Gastroesophageal sphincter (tissue), 4 donors: ENCODE measurements at regions not wholly inside any gene's neighbourhood (a gene's known extent, or its start where the extent isn't known, plus 50 kb on each side); places are given as distances from the start of the nearest gene placed in this dataset.

Experiments used
- ATAC-seq: fragments of 150-250 bp; one replicate; pipeline ENCODE4 v1.9.1; 2016; ENCODE audit warnings: mild to moderate bottlenecking, moderate library complexity
- H3K27ac ChIP-seq, 4 donors: fragments of 200-600 bp; sonication (generic) in 3 of 4; 1 replicate in 3 of 4; 2 replicates in 1 of 4; pipeline ENCODE4 v1.5.1; 2016 to 2019
- H3K27me3 ChIP-seq: fragments of 200-600 bp; sonication (generic); one replicate; pipeline ENCODE4 v1.5.1; 2019
- H3K36me3 ChIP-seq, 2 donors: fragments of 200-600 bp; sonication (generic); one replicate each; pipeline ENCODE4 v1.5.1; 2019; ENCODE audit warnings: control low read depth in 1 of 2
- H3K4me1 ChIP-seq, 3 donors: fragments of 200-600 bp; sonication (generic); 1 replicate in 2 of 3; 2 replicates in 1 of 3; pipeline ENCODE4 v1.5.1; 2016 to 2019; ENCODE audit warnings: control low read depth in 2 of 3
- H3K4me3 ChIP-seq, 2 donors: fragments of 200-600 bp; sonication (generic); one replicate each; pipeline ENCODE4 v1.5.1; 2019; ENCODE audit warnings: mild to moderate bottlenecking in 1 of 2, moderate library complexity in 1 of 2
- H3K9me3 ChIP-seq, 3 donors: fragments of 200-600 bp; sonication (generic); one replicate each; pipeline ENCODE4 v1.5.1; 2017 to 2019; ENCODE audit warnings: control low read depth in 2 of 3
- CTCF ChIP-seq, 4 experiments: fragments of 200-600 bp in 2 of 4; fragments of 450-650 bp in 2 of 4; sonication (generic) in 1 of 4; IDR thresholded peaks; one replicate each; pipeline ENCODE4 v1.5.1; 2017 to 2019; ENCODE audit warnings: antibody characterized with exemption in 4 of 4, mild to moderate bottlenecking in 2 of 4, moderate library complexity in 2 of 4
- EP300 ChIP-seq: sonication (generic); formaldehyde crosslinking; IDR thresholded peaks from one replicate; pipeline ENCODE4 v1.6.1; 2017; ENCODE audit warnings: antibody characterized with exemption, mild to moderate bottlenecking
- POLR2A ChIP-seq, 2 donors: fragments of 450-650 bp; IDR thresholded peaks; one replicate each; pipeline ENCODE4 v1.6.1; 2017; ENCODE audit warnings: antibody characterized with exemption in 2 of 2, mild to moderate bottlenecking in 2 of 2, moderate library complexity in 1 of 2
- POLR2AphosphoS5 ChIP-seq: sonication (generic); formaldehyde crosslinking; IDR thresholded peaks from one replicate; pipeline ENCODE4 v1.6.1; 2017; ENCODE audit warnings: antibody characterized with exemption
- WGBS, 2 donors: methylation state at CpG; one replicate each; pipeline ENCODE4 v1.1.5; 2018; ENCODE audit warnings: low coverage in 1 of 2; 5-methylcytosine and 5-hydroxymethylcytosine counted together

- ATAC-seq, result no peak
- no peaks in the 10 kb centered on the region for H3K4me1 ChIP-seq
- H3K27me3 ChIP-seq, result no peaks in the 10 kb centered on the region
- H3K4me3 ChIP-seq, result no peak overlapping the region
- H3K36me3 ChIP-seq, result no peaks in the 10 kb centered on the region
- no peak for TF ChIP-seq POLR2A (IDR thresholded peaks at IDR 0.05)
- TF ChIP-seq CTCF (IDR thresholded peaks at IDR 0.05), result no peak
- TF ChIP-seq POLR2AphosphoS5, result no peak
- no peak for TF ChIP-seq EP300
- H3K27ac ChIP-seq, result no peak overlapping the region
- 74 to 75% methylated on average over 3 to 4 of the region's 4 CpGs for WGBS, 2 donors
- H3K9me3 ChIP-seq, result no peaks in the 10 kb centered on the region
These were observed 484.0 kb downstream of the ETS1 start for GRCh38 chr11:128103278-128103873.

- no peak overlapping the region for H3K27ac ChIP-seq
- H3K4me1 ChIP-seq, result no peaks in the 10 kb centered on the region
- 29 to 58% methylated on average over 1 of the region's 1 CpG for WGBS, 2 donors
- H3K4me3 ChIP-seq, result no peak overlapping the region
- no peaks in the 10 kb centered on the region for H3K27me3 ChIP-seq
- TF ChIP-seq POLR2A (IDR thresholded peaks at IDR 0.05) (no peak), EP300 (no peak), POLR2AphosphoS5 (no peak), CTCF (IDR thresholded peaks at IDR 0.05) (no peak)
- H3K9me3 ChIP-seq, result no peaks in the 10 kb centered on the region
- no peak for ATAC-seq
- no peaks in the 10 kb centered on the region for H3K36me3 ChIP-seq
These were observed 488.6 kb downstream of the ETS1 start for GRCh38 chr11:128098781-128099180.

- no peaks in the 10 kb centered on the region for H3K4me1 ChIP-seq
- ATAC-seq, result peak; percentile 57
- H3K27me3 ChIP-seq, result no peaks in the 10 kb centered on the region
- H3K36me3 ChIP-seq, result no peaks in the 10 kb centered on the region
- 31 to 38% methylated on average over 1 to 2 of the region's 2 CpGs for WGBS, 2 donors
- H3K9me3 ChIP-seq, result no peaks in the 10 kb centered on the region
- no peak overlapping the region for H3K4me3 ChIP-seq
- H3K27ac ChIP-seq, result peak overlapping the region in 1 of 4 donors; percentile 21
- no peak for TF ChIP-seq EP300
- no peak for TF ChIP-seq CTCF (IDR thresholded peaks at IDR 0.05)
- no peak for TF ChIP-seq POLR2A (IDR thresholded peaks at IDR 0.05)
- no peak for TF ChIP-seq POLR2AphosphoS5
These were observed 491.8 kb downstream of the ETS1 start for GRCh38 chr11:128095466-128095981.

- Histone ChIP-seq H3K27ac (no peak overlapping the region), H3K27me3 (no peaks in the 10 kb centered on the region), H3K4me1 (no peaks in the 10 kb centered on the region), H3K36me3 (no peaks in the 10 kb centered on the region), H3K4me3 (no peak overlapping the region), H3K9me3 (peaks cover 0 to 13% (median 0%) of the 10 kb centered on the region in 3 donors)
- no peak for TF ChIP-seq POLR2AphosphoS5
- 84 to 100% methylated on average over 1 to 2 of the region's 2 CpGs for WGBS, 2 donors
- no peak for ATAC-seq
These were observed 493.7 kb downstream of the ETS1 start for GRCh38 chr11:128093689-128094088.

- no peak for ATAC-seq
- Histone ChIP-seq H3K4me1 (no peaks in the 10 kb centered on the region), H3K4me3 (no peak overlapping the region), H3K9me3 (peaks cover 0 to 22% (median 0%) of the 10 kb centered on the region in 3 donors), H3K36me3 (no peaks in the 10 kb centered on the region), H3K27me3 (no peaks in the 10 kb centered on the region), H3K27ac (no peak overlapping the region)
- no peak for TF ChIP-seq POLR2AphosphoS5
- no peak for TF ChIP-seq EP300
- no peak for TF ChIP-seq CTCF (IDR thresholded peaks at IDR 0.05)
- no peak for TF ChIP-seq POLR2A (IDR thresholded peaks at IDR 0.05)
- WGBS, 2 donors, result 80% methylated on average over 1 of the region's 1 CpG
These were observed 497.4 kb downstream of the ETS1 start for GRCh38 chr11:128089962-128090361.
